H1 (cell line): ENCODE measurements at regions not wholly inside any gene's neighbourhood (a gene's known extent, or its start where the extent isn't known, plus 50 kb on each side); places are given as distances from the start of the nearest gene placed in this dataset.

Experiments used
- CTCF ChIA-PET: fragments of 300-600 bp; sonication (Branson Sonifier 250); formaldehyde crosslinking; loops from one replicate; lab custom pipeline; 2021; ENCODE audit not compliant: partially characterized antibody; lab: Charles Lee
- POLR2A ChIA-PET: fragments of 300-600 bp; sonication (Branson Sonifier 250); formaldehyde crosslinking; loops from one replicate; lab custom pipeline; 2021; ENCODE audit warnings: inconsistent platforms; ENCODE audit not compliant: partially characterized antibody; lab: Charles Lee
- DNase-seq, 2 experiments: peaks; one replicate each; pipeline versions ENCODE4 v3.0.0 to v3.0.0-alpha.2; 2010 to 2022; ENCODE audit warnings: low spot score in 2 of 2, low read depth in 1 of 2, mixed read lengths in 1 of 2
- FAIRE-seq: peaks from 2 replicates; lab custom pipeline; 2011; peaks lifted over from hg19 to GRCh38; lab: Jason Lieb, UNC
- H2AFZ ChIP-seq: 2 replicates; pipeline ENCODE4 v1.8.1; 2012; ENCODE audit warnings: low read length, inconsistent platforms
- H2AK5ac ChIP-seq: 2 replicates; pipeline ENCODE4 v1.6.1; 2013; ENCODE audit warnings: low read depth, low read length
- H2BK120ac ChIP-seq: replicated peaks from 2 replicates; pipeline ENCODE3; 2013; ENCODE audit warnings: low read depth, low read length, inconsistent platforms
- H2BK12ac ChIP-seq: 2 replicates; pipeline ENCODE4 v1.6.1; 2013; ENCODE audit warnings: low read depth, low read length
- H2BK15ac ChIP-seq: 2 replicates; pipeline ENCODE4 v1.6.1; 2013; ENCODE audit warnings: low read length
- H2BK20ac ChIP-seq: 2 replicates; pipeline ENCODE4 v1.6.1; 2013; ENCODE audit warnings: low read length
- H2BK5ac ChIP-seq: 2 replicates; pipeline ENCODE4 v1.6.1; 2013; ENCODE audit warnings: low read depth, low read length
- H3K14ac ChIP-seq: 2 replicates; pipeline ENCODE4 v1.6.1; 2013; ENCODE audit warnings: inconsistent platforms; ENCODE audit not compliant: insufficient read length
- H3K18ac ChIP-seq: 2 replicates; pipeline ENCODE4 v1.6.1; 2013; ENCODE audit warnings: low read length; ENCODE audit errors: extremely low read depth
- H3K23ac ChIP-seq: 2 replicates; pipeline ENCODE4 v1.6.1; 2013; ENCODE audit warnings: inconsistent platforms; ENCODE audit not compliant: insufficient read length
- H3K23me2 ChIP-seq: 2 replicates; pipeline ENCODE4 v1.6.1; 2013; ENCODE audit warnings: low read depth, low read length
- H3K27ac ChIP-seq: 2 replicates; pipeline ENCODE4 v1.6.1; 2011; ENCODE audit warnings: low read depth, low read length, inconsistent platforms
- H3K27me3 ChIP-seq, 4 experiments: replicated peaks in 1 of 4; 1 replicate in 1 of 4; 2 replicates in 3 of 4; pipeline versions ENCODE4 v1.6.1 to v1.8.1; 2011 to 2013; ENCODE audit warnings: low read length in 3 of 4, mild to moderate bottlenecking in 3 of 4, inconsistent platforms in 2 of 4, mixed read lengths in 2 of 4, moderate library complexity in 1 of 4; ENCODE audit not compliant: control insufficient read depth in 3 of 4, insufficient read depth in 3 of 4; ENCODE audit errors: extremely low read depth in 1 of 4
- H3K36me3 ChIP-seq, 4 experiments: 2 replicates each; pipeline versions ENCODE4 v1.6.1 to v1.8.1; 2011 to 2013; ENCODE audit warnings: mild to moderate bottlenecking in 4 of 4, low read length in 3 of 4, moderate library complexity in 2 of 4, control low read depth in 1 of 4, inconsistent platforms in 1 of 4; ENCODE audit not compliant: insufficient read depth in 4 of 4, control insufficient read depth in 2 of 4
- H3K4ac ChIP-seq: replicated peaks from 2 replicates; pipeline ENCODE3; 2013; ENCODE audit warnings: low read length, low read depth, mixed read lengths, inconsistent platforms; ENCODE audit not compliant: insufficient read length
- H3K4me1 ChIP-seq, 4 experiments: replicated peaks in 1 of 4; 1 replicate in 1 of 4; 2 replicates in 3 of 4; pipeline versions ENCODE4 v1.6.1 to v1.8.1; 2011 to 2013; ENCODE audit warnings: low read length in 3 of 4, inconsistent platforms in 2 of 4, mixed read lengths in 1 of 4; ENCODE audit not compliant: insufficient read depth in 4 of 4, control insufficient read depth in 3 of 4
- H3K4me2 ChIP-seq, 2 experiments: 2 replicates each; pipeline versions ENCODE4 v1.6.1 to v1.8.1; 2011 to 2013; ENCODE audit warnings: low read depth in 2 of 2, low read length in 2 of 2, control low read depth in 1 of 2, inconsistent platforms in 1 of 2, mild to moderate bottlenecking in 1 of 2; ENCODE audit not compliant: insufficient read depth in 1 of 2
- H3K4me3 ChIP-seq, 4 experiments: fragments of 200-600, 300-600 bp in 1 of 4; sonication (generic), shearing (Covaris generic), sonication (Bioruptor Twin) in 1 of 4; 2 replicates each; pipeline versions ENCODE4 v1.5.1 to v1.8.1; 2011 to 2016; ENCODE audit warnings: low read length in 4 of 4, low read depth in 3 of 4, control low read depth in 2 of 4, inconsistent platforms in 2 of 4, mild to moderate bottlenecking in 2 of 4, mixed read lengths in 1 of 4, moderate library complexity in 1 of 4; ENCODE audit not compliant: insufficient read depth in 2 of 4; ENCODE audit errors: extremely low read depth in 1 of 4
- H3K56ac ChIP-seq: replicated peaks from 2 replicates; pipeline ENCODE3; 2013; ENCODE audit warnings: low read depth, mild to moderate bottlenecking, mixed read lengths, low read length, inconsistent platforms; ENCODE audit not compliant: insufficient read length
- H3K79me1 ChIP-seq: 2 replicates; pipeline ENCODE4 v1.6.1; 2013; ENCODE audit warnings: low read depth, low read length, control low read depth
- H3K79me2 ChIP-seq, 2 experiments: 2 replicates each; pipeline versions ENCODE4 v1.6.1 to v1.8.1; 2012 to 2013; ENCODE audit warnings: low read length in 2 of 2, mild to moderate bottlenecking in 2 of 2, inconsistent platforms in 1 of 2; ENCODE audit not compliant: insufficient read depth in 2 of 2, control insufficient read depth in 1 of 2
- H3K9ac ChIP-seq, 4 experiments: replicated peaks in 1 of 4; 1 replicate in 1 of 4; 2 replicates in 3 of 4; pipeline versions ENCODE4 v1.6.1 to v1.8.1; 2011 to 2013; ENCODE audit warnings: low read depth in 3 of 4, low read length in 3 of 4, control low read depth in 2 of 4, mild to moderate bottlenecking in 2 of 4, moderate library complexity in 2 of 4, inconsistent platforms in 1 of 4; ENCODE audit errors: extremely low read depth in 1 of 4
- H3K9me3 ChIP-seq, 2 experiments: 2 replicates each; pipeline versions ENCODE4 v1.6.1 to v1.8.1; 2012 to 2013; ENCODE audit warnings: mild to moderate bottlenecking in 2 of 2, moderate library complexity in 2 of 2, control low read depth in 1 of 2, inconsistent platforms in 1 of 2, low read depth in 1 of 2, low read length in 1 of 2, mixed read lengths in 1 of 2; ENCODE audit not compliant: insufficient read depth in 2 of 2
- H4K20me1 ChIP-seq, 2 experiments: replicated peaks in 1 of 2; 2 replicates each; pipeline versions ENCODE3 to v1.8.1; 2011 to 2013; ENCODE audit warnings: inconsistent platforms in 2 of 2, low read length in 2 of 2, mild to moderate bottlenecking in 1 of 2; ENCODE audit not compliant: insufficient read depth in 2 of 2, control insufficient read depth in 1 of 2
- H4K5ac ChIP-seq: 2 replicates; pipeline ENCODE4 v1.6.1; 2013; ENCODE audit warnings: low read length, low read depth, mixed read lengths, inconsistent platforms; ENCODE audit not compliant: insufficient read length
- H4K8ac ChIP-seq: 2 replicates; pipeline ENCODE4 v1.8.0; 2013; ENCODE audit warnings: mild to moderate bottlenecking, moderate library complexity, low read length, inconsistent platforms; ENCODE audit not compliant: insufficient read depth; ENCODE audit errors: extremely low read depth
- H4K91ac ChIP-seq: replicated peaks from 2 replicates; pipeline ENCODE3; 2013; ENCODE audit warnings: low read length, mixed read lengths, inconsistent platforms; ENCODE audit not compliant: insufficient read length
- ASH2L ChIP-seq: fragments of 200-600, 300-600 bp; sonication (generic); IDR thresholded peaks from one replicate; pipeline ENCODE4 v1.7.1; 2017; ENCODE audit warnings: low read length
- CEBPB ChIP-seq: IDR thresholded peaks from 2 replicates; pipeline ENCODE4 v1.6.1; 2012; ENCODE audit warnings: low read depth, low read length
- SIN3A ChIP-seq, 2 experiments: IDR thresholded peaks in 1 of 2; conservative IDR thresholded peaks in 1 of 2; 2 replicates each; pipeline ENCODE4 v1.6.1; 2011 to 2012; ENCODE audit warnings: low read length in 2 of 2, improper control_type of control experiment in 1 of 2, low read depth in 1 of 2, mild to moderate bottlenecking in 1 of 2
- YY1 ChIP-seq: IDR thresholded peaks from 2 replicates; pipeline ENCODE4 v1.6.1; 2011; ENCODE audit warnings: low read depth, mild to moderate bottlenecking, low read length
- WGBS, 2 experiments: shearing (Covaris generic) in 1 of 2; methylation state at CpG; one replicate each; pipeline versions ENCODE4 v1.1.6 to v1.1.7; 2013 to 2015; ENCODE audit warnings: low lambda C conversion rate in 2 of 2, mixed read lengths in 2 of 2, inconsistent platforms in 1 of 2, low coverage in 1 of 2, missing lambda C conversion rate in 1 of 2; ENCODE audit not compliant: insufficient replicate concordance in 2 of 2, insufficient coverage in 1 of 2, insufficient read length in 1 of 2; ENCODE audit errors: extremely low coverage in 1 of 2, missing lambda C conversion rate in 1 of 2; 5-methylcytosine and 5-hydroxymethylcytosine counted together
- TF ChIP-seq, protein P1 (sequence below): IDR thresholded peaks from 2 replicates; pipeline ENCODE4 v1.6.1; 2012; ENCODE audit warnings: low read length, inconsistent platforms

- ChIA-PET POLR2A (no interaction called here), CTCF (interaction anchor here (2.1 to 3.0 kb wide), 2 partner anchors 17 to 327 kb away, joined by 5 to 21 read pairs; no protein-coding TSS in a partner anchor)
- Histone ChIP-seq H2BK120ac (no peak overlapping the region), H4K20me1 (no peaks in the 10 kb centered on the region), H3K79me2 (no peaks in the 10 kb centered on the region), H3K23ac (no peak overlapping the region), H3K36me3 (no peaks in the 10 kb centered on the region), H3K4ac (no peak overlapping the region), H3K9me3 (no peaks in the 10 kb centered on the region), H2BK20ac (no peak overlapping the region), H4K5ac (no peak overlapping the region), H3K4me3 (no peak overlapping the region), H3K27me3 (no peaks in the 10 kb centered on the region), H2BK5ac (no peak overlapping the region), H3K23me2 (no peaks in the 10 kb centered on the region), H3K18ac (no peak overlapping the region), H2BK15ac (no peak overlapping the region), H3K9ac (no peak overlapping the region), H4K8ac (no peak overlapping the region), H2BK12ac (no peak overlapping the region), H3K4me2 (no peak overlapping the region), H3K27ac (no peak overlapping the region), H3K56ac (no peak overlapping the region), H3K79me1 (no peaks in the 10 kb centered on the region), H4K91ac (no peak overlapping the region), H2AFZ (no peak overlapping the region), H3K4me1 (peaks cover 0 to 7% (median 3%) of the 10 kb centered on the region in 4 experiments; a peak in 2 of 7 replicates), H2AK5ac (no peak overlapping the region), H3K14ac (no peak overlapping the region)
- TF ChIP-seq, protein P1, sequence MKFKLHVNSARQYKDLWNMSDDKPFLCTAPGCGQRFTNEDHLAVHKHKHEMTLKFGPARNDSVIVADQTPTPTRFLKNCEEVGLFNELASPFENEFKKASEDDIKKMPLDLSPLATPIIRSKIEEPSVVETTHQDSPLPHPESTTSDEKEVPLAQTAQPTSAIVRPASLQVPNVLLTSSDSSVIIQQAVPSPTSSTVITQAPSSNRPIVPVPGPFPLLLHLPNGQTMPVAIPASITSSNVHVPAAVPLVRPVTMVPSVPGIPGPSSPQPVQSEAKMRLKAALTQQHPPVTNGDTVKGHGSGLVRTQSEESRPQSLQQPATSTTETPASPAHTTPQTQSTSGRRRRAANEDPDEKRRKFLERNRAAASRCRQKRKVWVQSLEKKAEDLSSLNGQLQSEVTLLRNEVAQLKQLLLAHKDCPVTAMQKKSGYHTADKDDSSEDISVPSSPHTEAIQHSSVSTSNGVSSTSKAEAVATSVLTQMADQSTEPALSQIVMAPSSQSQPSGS, result no peak
- TF ChIP-seq CEBPB (no peak), SIN3A (conservative IDR thresholded peaks at IDR 0.05 in 1 of 2, IDR thresholded peaks at IDR 0.05 in 1 of 2; ENCODE audit: low read depth in 1 of 2, low read length in 2 of 2) (no peak), ASH2L (no peak), YY1 (no peak)
- no peak for FAIRE-seq
- DNase-seq, result no peak
- WGBS, 2 experiments, result 82% methylated on average over 5 of the region's 5 CpGs; no CpG with 5 or more reads in 1 of the 2 experiments
Observed at GRCh38 chr5:167720676-167721260, 570.7 kb upstream of the WWC1 start.
